H9 (cell line): ENCODE measurements at regions not wholly inside any gene's neighbourhood (a gene's known extent, or its start where the extent isn't known, plus 50 kb on each side); places are given as distances from the start of the nearest gene placed in this dataset.

Experiments used
- DNase-seq: peaks from one replicate; pipeline ENCODE4 v3.0.0-alpha.2; 2017
- H2AFZ ChIP-seq: one replicate; pipeline ENCODE4 v1.6.1; 2013; ENCODE audit warnings: mild to moderate bottlenecking, low read length, control low read depth, moderate library complexity
- H2AK5ac ChIP-seq: 2 replicates; pipeline ENCODE4 v1.6.1; 2013; ENCODE audit warnings: low read length, control low read depth, mixed read lengths; ENCODE audit not compliant: insufficient read length
- H2BK120ac ChIP-seq: one replicate; pipeline ENCODE4 v1.6.1; 2013; ENCODE audit warnings: low read depth, mild to moderate bottlenecking, low read length, control low read depth, inconsistent platforms; ENCODE audit not compliant: poor library complexity, severe bottlenecking
- H2BK12ac ChIP-seq: 2 replicates; pipeline ENCODE4 v1.6.1; 2013; ENCODE audit warnings: low read length, control low read depth, mixed read lengths, low read depth; ENCODE audit not compliant: insufficient read length
- H2BK15ac ChIP-seq: 2 replicates; pipeline ENCODE4 v1.6.1; 2013; ENCODE audit warnings: low read depth, low read length, control low read depth
- H2BK20ac ChIP-seq: one replicate; pipeline ENCODE4 v1.6.1; 2013; ENCODE audit warnings: low read depth, mild to moderate bottlenecking, low read length, control low read depth, inconsistent platforms; ENCODE audit not compliant: poor library complexity, severe bottlenecking
- H2BK5ac ChIP-seq: 2 replicates; pipeline ENCODE4 v1.6.1; 2013; ENCODE audit warnings: low read length, control low read depth, mixed read lengths; ENCODE audit not compliant: insufficient read length
- H3K14ac ChIP-seq: 2 replicates; pipeline ENCODE4 v1.6.1; 2013; ENCODE audit warnings: low read length, control low read depth; ENCODE audit not compliant: insufficient read depth
- H3K18ac ChIP-seq: 2 replicates; pipeline ENCODE4 v1.6.1; 2013; ENCODE audit warnings: low read depth, mild to moderate bottlenecking, mixed read lengths, low read length, control low read depth; ENCODE audit not compliant: insufficient read length
- H3K23ac ChIP-seq: 2 replicates; pipeline ENCODE4 v1.6.1; 2013; ENCODE audit warnings: low read length, control low read depth, mixed read lengths, low read depth; ENCODE audit not compliant: insufficient read length
- H3K23me2 ChIP-seq: 2 replicates; pipeline ENCODE4 v1.6.1; 2013; ENCODE audit warnings: low read depth, mild to moderate bottlenecking, mixed read lengths, low read length, control low read depth; ENCODE audit not compliant: insufficient read length, poor library complexity, severe bottlenecking
- H3K27ac ChIP-seq: 2 replicates; pipeline ENCODE4 v1.5.1; 2013; ENCODE audit warnings: low read length, control low read depth, mixed read lengths, low read depth; ENCODE audit not compliant: insufficient read length
- H3K27me3 ChIP-seq: 2 replicates; pipeline ENCODE4 v1.6.1; 2013; ENCODE audit warnings: low read length, control low read depth, inconsistent platforms; ENCODE audit not compliant: insufficient read depth
- H3K4ac ChIP-seq: 2 replicates; pipeline ENCODE4 v1.6.1; 2013; ENCODE audit warnings: low read depth, mild to moderate bottlenecking, control low read depth, inconsistent platforms, low read length, moderate library complexity
- H3K4me1 ChIP-seq: 2 replicates; pipeline ENCODE4 v1.6.1; 2013; ENCODE audit warnings: low read length, control low read depth, inconsistent platforms; ENCODE audit not compliant: insufficient read depth
- H3K4me2 ChIP-seq: 2 replicates; pipeline ENCODE4 v1.6.1; 2013; ENCODE audit warnings: low read length, control low read depth, mixed read lengths; ENCODE audit not compliant: insufficient read length, insufficient read depth
- H3K56ac ChIP-seq: 2 replicates; pipeline ENCODE4 v1.6.1; 2013; ENCODE audit warnings: low read depth, mild to moderate bottlenecking, mixed read lengths, low read length, control low read depth; ENCODE audit not compliant: insufficient read length
- H3K79me1 ChIP-seq: 2 replicates; pipeline ENCODE4 v1.6.1; 2013; ENCODE audit warnings: low read depth, mild to moderate bottlenecking, moderate library complexity, low read length, control low read depth, inconsistent platforms; ENCODE audit not compliant: insufficient read depth, poor library complexity, severe bottlenecking
- H3K79me2 ChIP-seq: 2 replicates; pipeline ENCODE4 v1.6.1; 2013; ENCODE audit warnings: low read length, control low read depth, inconsistent platforms; ENCODE audit not compliant: insufficient read depth
- H3K9ac ChIP-seq: 2 replicates; pipeline ENCODE4 v1.6.1; 2013; ENCODE audit warnings: low read length, control low read depth, mixed read lengths; ENCODE audit not compliant: insufficient read length; ENCODE audit errors: extremely low read depth
- H3K9me3 ChIP-seq: one replicate; pipeline ENCODE4 v1.6.1; 2013; ENCODE audit warnings: low read depth, low read length, inconsistent platforms; ENCODE audit not compliant: control insufficient read depth
- H3T11ph ChIP-seq: one replicate; pipeline ENCODE4 v1.6.1; 2013; ENCODE audit warnings: mild to moderate bottlenecking, low read length, control low read depth, inconsistent platforms
- H4K20me1 ChIP-seq: one replicate; pipeline ENCODE4 v1.6.1; 2013; ENCODE audit not compliant: control insufficient read depth, insufficient read length, insufficient read depth
- H4K5ac ChIP-seq: 2 replicates; pipeline ENCODE4 v1.6.1; 2013; ENCODE audit warnings: low read depth, mild to moderate bottlenecking, mixed read lengths, low read length, control low read depth; ENCODE audit not compliant: insufficient read length
- H4K8ac ChIP-seq: replicated peaks from 2 replicates; pipeline ENCODE4 v1.6.1; 2013; ENCODE audit warnings: low read length, control low read depth, mixed read lengths, low read depth; ENCODE audit not compliant: insufficient read length
- H4K91ac ChIP-seq: 2 replicates; pipeline ENCODE4 v1.6.1; 2013; ENCODE audit warnings: low read depth, mild to moderate bottlenecking, moderate library complexity, mixed read lengths, low read length, control low read depth; ENCODE audit not compliant: insufficient read length
- H3K27ac Mint-ChIP-seq, 3 experiments: 2 replicates in 2 of 3; 3 replicates in 1 of 3; pipeline ENCODE4 v1.8.0; 2020 to 2021; ENCODE audit warnings: mixed read lengths in 3 of 3, mild to moderate bottlenecking in 1 of 3, moderate library complexity in 1 of 3
- H3K27me3 Mint-ChIP-seq: 2 replicates; pipeline ENCODE4 v1.8.0; 2021; ENCODE audit warnings: low read depth, mild to moderate bottlenecking, moderate library complexity, mixed read lengths
- H3K36me3 Mint-ChIP-seq, 3 experiments: 2 replicates in 2 of 3; 3 replicates in 1 of 3; pipeline ENCODE4 v1.8.0; 2020 to 2021; ENCODE audit warnings: low read depth in 3 of 3, mixed read lengths in 3 of 3; ENCODE audit not compliant: insufficient read depth in 1 of 3
- H3K4me1 Mint-ChIP-seq, 2 experiments: 2 replicates each; pipeline ENCODE4 v1.8.0; 2020; ENCODE audit warnings: mixed read lengths in 2 of 2
- H3K4me3 Mint-ChIP-seq, 2 experiments: 2 replicates in 1 of 2; 3 replicates in 1 of 2; pipeline ENCODE4 v1.8.0; 2020 to 2021; ENCODE audit warnings: mild to moderate bottlenecking in 2 of 2, mixed read lengths in 2 of 2, moderate library complexity in 1 of 2
- H3K9me3 Mint-ChIP-seq, 2 experiments: 2 replicates in 1 of 2; 3 replicates in 1 of 2; pipeline ENCODE4 v1.8.0; 2020; ENCODE audit warnings: mild to moderate bottlenecking in 2 of 2, mixed read lengths in 2 of 2, moderate library complexity in 1 of 2
- WGBS: extraction: QIAGEN DNeasy Blood & Tissue Kit; methylation state at CpG from one replicate; pipeline ENCODE4 v1.1.7; 2013; ENCODE audit warnings: missing lambda C conversion rate, low lambda C conversion rate, mixed read lengths; ENCODE audit not compliant: insufficient read length; ENCODE audit errors: extremely low coverage; 5-methylcytosine and 5-hydroxymethylcytosine counted together
- TF ChIP-seq, protein P1 (sequence below): fragments of 200-600 bp; sonication (generic); conservative IDR thresholded peaks from 3 replicates; pipeline ENCODE4 v1.8.0; 2021; ENCODE audit warnings: antibody characterized with exemption, mild to moderate bottlenecking

GRCh38 chr4:189510601-189511000 is 430.1 kb upstream of the FRG1 start:
- Mint-ChIP-seq H3K9me3 (peaks cover 62 to 85% of the 10 kb centered on the region in 2 experiments), H3K27ac (no peak overlapping the region)
- no peaks in the 10 kb centered on the region for H3K79me1 ChIP-seq

More at GRCh38 chr4:189510601-189511000, 430.1 kb upstream of the FRG1 start:
- Histone ChIP-seq H4K5ac (no peak overlapping the region), H2BK20ac (no peak overlapping the region), H3K18ac (no peak overlapping the region), H2AK5ac (no peak overlapping the region), H3K9me3 (peaks cover 10% of the 10 kb centered on the region), H2BK5ac (no peak overlapping the region), H3K23me2 (no peaks in the 10 kb centered on the region), H3K27me3 (no peaks in the 10 kb centered on the region), H2BK12ac (no peak overlapping the region), H2BK120ac (no peak overlapping the region), H4K91ac (no peak overlapping the region), H3K4ac (no peak overlapping the region), H3K23ac (no peak overlapping the region), H4K20me1 (no peaks in the 10 kb centered on the region), H2AFZ (no peak overlapping the region), H3K79me2 (no peaks in the 10 kb centered on the region), H3K4me2 (no peak overlapping the region), H3K56ac (no peak overlapping the region), H3K27ac (no peak overlapping the region), H3K4me1 (no peaks in the 10 kb centered on the region), H3K14ac (no peak overlapping the region), H3T11ph (no peak overlapping the region), H4K8ac (no peak overlapping the region), H3K9ac (no peak overlapping the region), H2BK15ac (no peak overlapping the region)
- Mint-ChIP-seq H3K36me3 (peaks cover 0 to 6% (median under 1%) of the 10 kb centered on the region in 3 experiments; a peak in 6 of 7 replicates), H3K4me3 (no peak overlapping the region), H3K27me3 (no peaks in the 10 kb centered on the region), H3K4me1 (no peaks in the 10 kb centered on the region)
- TF ChIP-seq, protein P1, sequence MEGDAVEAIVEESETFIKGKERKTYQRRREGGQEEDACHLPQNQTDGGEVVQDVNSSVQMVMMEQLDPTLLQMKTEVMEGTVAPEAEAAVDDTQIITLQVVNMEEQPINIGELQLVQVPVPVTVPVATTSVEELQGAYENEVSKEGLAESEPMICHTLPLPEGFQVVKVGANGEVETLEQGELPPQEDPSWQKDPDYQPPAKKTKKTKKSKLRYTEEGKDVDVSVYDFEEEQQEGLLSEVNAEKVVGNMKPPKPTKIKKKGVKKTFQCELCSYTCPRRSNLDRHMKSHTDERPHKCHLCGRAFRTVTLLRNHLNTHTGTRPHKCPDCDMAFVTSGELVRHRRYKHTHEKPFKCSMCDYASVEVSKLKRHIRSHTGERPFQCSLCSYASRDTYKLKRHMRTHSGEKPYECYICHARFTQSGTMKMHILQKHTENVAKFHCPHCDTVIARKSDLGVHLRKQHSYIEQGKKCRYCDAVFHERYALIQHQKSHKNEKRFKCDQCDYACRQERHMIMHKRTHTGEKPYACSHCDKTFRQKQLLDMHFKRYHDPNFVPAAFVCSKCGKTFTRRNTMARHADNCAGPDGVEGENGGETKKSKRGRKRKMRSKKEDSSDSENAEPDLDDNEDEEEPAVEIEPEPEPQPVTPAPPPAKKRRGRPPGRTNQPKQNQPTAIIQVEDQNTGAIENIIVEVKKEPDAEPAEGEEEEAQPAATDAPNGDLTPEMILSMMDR: no peak
- DNase-seq: no peak
- no CpG with 5 or more reads among the region's 1 CpG for WGBS
